HEK293T (cell line): ENCODE measurements at regions not wholly inside any gene's neighbourhood (a gene's known extent, or its start where the extent isn't known, plus 50 kb on each side); places are given as distances from the start of the nearest gene placed in this dataset.

ENCODE experiments used
- CTCF ChIA-PET: fragments of 350-600 bp; formaldehyde crosslinking; extraction: SDS; loops from one replicate; lab custom pipeline; 2021; ENCODE audit warnings: antibody characterized with exemption, inconsistent platforms; lab: Yijun Ruan, JAX
- POLR2A ChIA-PET: fragments of 350-600 bp; formaldehyde crosslinking; extraction: SDS; loops from one replicate; lab custom pipeline; 2020; ENCODE audit warnings: antibody characterized with exemption, inconsistent platforms; lab: Yijun Ruan, JAX
- DNase-seq: peaks from one replicate; pipeline ENCODE4 v3.0.0; 2012; ENCODE audit warnings: mixed read lengths; ENCODE audit errors: extremely low spot score
- ARNT ChIP-seq: fragments of 450-650 bp; IDR thresholded peaks from 2 replicates; pipeline ENCODE4 v1.6.1; 2017; ENCODE audit warnings: mild to moderate bottlenecking
- BHLHE40 ChIP-seq: fragments of 450-650 bp; IDR thresholded peaks from 2 replicates; pipeline ENCODE4 v1.6.1; 2016; ENCODE audit warnings: mild to moderate bottlenecking, moderate library complexity, borderline replicate concordance
- CTBP1 ChIP-seq: fragments of 450-650 bp; IDR thresholded peaks from 2 replicates; pipeline ENCODE4 v1.6.1; 2016; ENCODE audit warnings: borderline replicate concordance
- ELF4 ChIP-seq: fragments of 450-650 bp; IDR thresholded peaks from 2 replicates; pipeline ENCODE4 v1.6.1; 2017; ENCODE audit warnings: antibody characterized with exemption
- FOXA1 ChIP-seq: fragments of 450-650 bp; IDR thresholded peaks from 2 replicates; pipeline ENCODE4 v1.6.1; 2016; ENCODE audit warnings: mild to moderate bottlenecking
- FOXK2 ChIP-seq: fragments of 450-650 bp; IDR thresholded peaks from 2 replicates; pipeline ENCODE4 v1.6.1; 2016; ENCODE audit warnings: mild to moderate bottlenecking
- FOXM1 ChIP-seq: fragments of 450-650 bp; IDR thresholded peaks from 2 replicates; pipeline ENCODE4 v1.6.1; 2017; ENCODE audit warnings: mild to moderate bottlenecking, borderline replicate concordance
- HDGF ChIP-seq: fragments of 450-650 bp; IDR thresholded peaks from 2 replicates; pipeline ENCODE4 v1.6.1; 2017; ENCODE audit warnings: antibody characterized with exemption, borderline replicate concordance
- L3MBTL2 ChIP-seq: fragments of 450-650 bp; conservative IDR thresholded peaks from 2 replicates; pipeline ENCODE4 v1.6.1; 2016; ENCODE audit warnings: mild to moderate bottlenecking
- LEF1 ChIP-seq: fragments of 450-650 bp; IDR thresholded peaks from 2 replicates; pipeline ENCODE4 v1.6.1; 2017; ENCODE audit warnings: mild to moderate bottlenecking, borderline replicate concordance
- NFRKB ChIP-seq: fragments of 450-650 bp; IDR thresholded peaks from 2 replicates; pipeline ENCODE4 v1.6.1; 2016; ENCODE audit warnings: mild to moderate bottlenecking, moderate library complexity
- PKNOX1 ChIP-seq: fragments of 450-650 bp; IDR thresholded peaks from 2 replicates; pipeline ENCODE4 v1.6.1; 2016
- SP1 ChIP-seq: fragments of 450-650 bp; IDR thresholded peaks from 2 replicates; pipeline ENCODE4 v1.6.1; 2017
- SUZ12 ChIP-seq: fragments of 450-650 bp; IDR thresholded peaks from 2 replicates; pipeline ENCODE4 v1.6.1; 2016; ENCODE audit warnings: mild to moderate bottlenecking
- TARDBP ChIP-seq: fragments of 450-650 bp; IDR thresholded peaks from 2 replicates; pipeline ENCODE4 v1.6.1; 2016
- ZNF384 ChIP-seq: fragments of 450-650 bp; IDR thresholded peaks from 2 replicates; pipeline ENCODE4 v1.6.1; 2016

GRCh38 chr4:156547439-156547838, 424.2 kb downstream of the PDGFC start:
- no peak for TF ChIP-seq ZNF384
- TF ChIP-seq PKNOX1, result no peak
- TF ChIP-seq BHLHE40, result no peak
- no peak for TF ChIP-seq SUZ12
- no peak for TF ChIP-seq ELF4
- no peak for TF ChIP-seq SP1
- no peak for TF ChIP-seq CTBP1
- TF ChIP-seq NFRKB, result no peak
- TF ChIP-seq FOXM1, result no peak
- TF ChIP-seq ARNT, result no peak
- TF ChIP-seq LEF1, result no peak
- no peak for TF ChIP-seq FOXA1
- TF ChIP-seq HDGF, result no peak
- no peak for DNase-seq
- ChIA-PET CTCF (no interaction called here), POLR2A (no interaction called here)

DNA sequence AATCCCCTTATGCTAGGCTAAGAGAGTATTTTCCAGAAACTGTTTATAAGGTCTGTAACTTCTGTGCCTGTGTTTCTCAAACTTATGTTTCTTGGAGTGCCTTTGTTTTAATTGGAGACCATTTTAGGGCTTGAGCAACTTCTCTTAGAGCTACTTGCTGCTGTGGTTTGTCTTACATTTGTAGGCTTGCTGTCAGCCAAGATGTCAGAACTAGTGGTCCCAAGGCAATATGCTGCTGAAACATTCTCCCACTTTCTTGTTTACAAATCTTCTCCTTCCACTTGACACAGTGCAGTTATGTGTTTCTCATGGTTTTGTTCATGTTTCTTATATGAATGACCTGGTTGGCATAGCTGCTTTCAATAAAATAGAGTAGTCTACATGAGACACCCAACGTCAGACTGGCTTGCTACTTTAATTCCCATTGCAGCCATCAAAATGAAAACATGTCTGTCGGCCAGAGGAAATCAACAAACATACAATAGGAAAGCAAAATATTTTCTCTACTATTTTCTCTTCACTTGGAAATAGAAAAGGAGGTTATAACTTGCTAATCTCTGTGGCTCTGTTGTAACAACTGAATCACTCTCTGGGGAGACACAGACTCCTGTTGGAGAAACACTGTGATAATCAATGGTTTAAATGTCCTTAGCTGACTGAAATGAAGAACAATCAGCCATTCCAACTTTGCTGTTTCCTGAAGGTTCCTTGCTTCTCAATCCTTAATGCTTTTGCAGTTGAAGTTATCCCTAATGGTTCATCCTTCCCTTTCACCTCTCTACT, 426.4 kb downstream of the PDGFC start:
- ChIA-PET POLR2A (no interaction called here), CTCF (no interaction called here)
- DNase-seq, result no peak
- TF ChIP-seq SUZ12, result no peak

GRCh38 chr4:156539376-156539775, 432.2 kb downstream of the PDGFC start:
- POLR2A ChIA-PET, result no interaction called here
- CTCF ChIA-PET, result no interaction called here
- TF ChIP-seq NFRKB (no peak), FOXM1 (no peak), ARNT (no peak), HDGF (no peak), ELF4 (no peak), CTBP1 (no peak), LEF1 (no peak), PKNOX1 (no peak), BHLHE40 (no peak), FOXA1 (no peak), SP1 (no peak), FOXK2 (no peak), TARDBP (no peak), ZNF384 (no peak), SUZ12 (no peak), L3MBTL2 (no peak)
- no peak for DNase-seq

- TF ChIP-seq ZNF384 (no peak), L3MBTL2 (no peak), SUZ12 (no peak), LEF1 (no peak), ARNT (no peak), CTBP1 (no peak), BHLHE40 (no peak), SP1 (no peak), PKNOX1 (no peak), TARDBP (no peak), FOXA1 (no peak), NFRKB (no peak), FOXK2 (no peak), FOXM1 (no peak)
- CTCF ChIA-PET, result no interaction called here
- DNase-seq, result no peak
- POLR2A ChIA-PET, result no interaction called here
Measured at GRCh38 chr4:156538651-156539257, 432.8 kb downstream of the PDGFC start.

DNA sequence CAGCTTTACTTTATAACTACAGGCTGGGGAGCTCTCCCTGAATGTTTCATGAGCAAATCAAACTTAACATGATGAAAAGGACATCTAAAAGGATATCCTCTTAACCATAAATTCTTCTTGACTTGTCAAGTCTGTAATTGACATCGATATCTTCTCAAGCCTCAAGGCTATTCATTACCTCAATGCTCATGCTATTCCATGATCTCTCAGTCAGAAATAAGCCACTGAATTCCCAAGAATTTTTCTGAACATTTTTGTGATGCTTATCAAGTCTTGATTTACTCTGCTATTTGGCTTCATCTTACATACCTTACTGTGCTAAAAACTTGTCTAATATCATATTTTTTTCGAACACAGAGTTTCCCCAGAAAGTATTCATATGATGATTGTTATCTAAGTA, 433.4 kb downstream of the PDGFC start:
- TF ChIP-seq FOXA1 (no peak), SUZ12 (no peak)
- ChIA-PET POLR2A (no interaction called here), CTCF (interaction anchor here (0.6 kb wide), 1 partner anchor 8 kb away, joined by 3 read pairs; no protein-coding TSS in a partner anchor)
- no peak for DNase-seq

GRCh38 chr4:156537286-156537685, 434.3 kb downstream of the PDGFC start:
- POLR2A ChIA-PET, result no interaction called here
- CTCF ChIA-PET, result no interaction called here
- no peak for DNase-seq
- TF ChIP-seq SUZ12, result no peak
- no peak for TF ChIP-seq CTBP1
- no peak for TF ChIP-seq FOXM1
- TF ChIP-seq NFRKB, result no peak
- TF ChIP-seq PKNOX1, result no peak
- TF ChIP-seq BHLHE40, result no peak
- no peak for TF ChIP-seq LEF1
- TF ChIP-seq ZNF384, result no peak
- no peak for TF ChIP-seq FOXA1
